ENCODE measurements at regions not wholly inside any gene's neighbourhood (a gene's known extent, or its start where the extent isn't known, plus 50 kb on each side); places are given as distances from the start of the nearest gene placed in this dataset.

GRCh38 chr9:28234894-28235277, 661.6 kb upstream of the C9orf72 start (continued):
- TF ChIP-seq, protein P1, sequence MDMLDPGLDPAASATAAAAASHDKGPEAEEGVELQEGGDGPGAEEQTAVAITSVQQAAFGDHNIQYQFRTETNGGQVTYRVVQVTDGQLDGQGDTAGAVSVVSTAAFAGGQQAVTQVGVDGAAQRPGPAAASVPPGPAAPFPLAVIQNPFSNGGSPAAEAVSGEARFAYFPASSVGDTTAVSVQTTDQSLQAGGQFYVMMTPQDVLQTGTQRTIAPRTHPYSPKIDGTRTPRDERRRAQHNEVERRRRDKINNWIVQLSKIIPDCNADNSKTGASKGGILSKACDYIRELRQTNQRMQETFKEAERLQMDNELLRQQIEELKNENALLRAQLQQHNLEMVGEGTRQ (IDR thresholded peaks at IDR 0.05; ENCODE audit: low read length), result no peak
- TF ChIP-seq KDM4A (IDR thresholded peaks at IDR 0.05; ENCODE audit: low read depth, low read length, severe bottlenecking) (no peak), ATF2 (IDR thresholded peaks at IDR 0.05; ENCODE audit: low read length) (no peak), SRF (IDR thresholded peaks at IDR 0.05; ENCODE audit: low read depth, low read length) (no peak), YY1 (IDR thresholded peaks at IDR 0.05; ENCODE audit: low read depth, low read length) (no peak), RFX5 (IDR thresholded peaks at IDR 0.05; ENCODE audit: borderline replicate concordance, low read depth, low read length) (no peak), ATF3 (IDR thresholded peaks at IDR 0.05; ENCODE audit: insufficient read depth, low read depth, low read length) (no peak)
